SJCRH30 (cell line): ENCODE measurements at regions not wholly inside any gene's neighbourhood (a gene's known extent, or its start where the extent isn't known, plus 50 kb on each side); places are given as distances from the start of the nearest gene placed in this dataset.
A peak's percentile ranks its signal among the peaks of the same experiment; 100 is the strongest.

Source experiments
- DNase-seq, 2 experiments: peaks; one replicate each; pipeline ENCODE4 v3.0.0-alpha.2; 2015 to 2020
- H3K27ac ChIP-seq: fragments of 250-450 bp; sonication (Bioruptor Pico); 2 replicates; pipeline ENCODE4 v1.5.1; 2020; ENCODE audit warnings: mild to moderate bottlenecking, moderate library complexity
- H3K27me3 ChIP-seq: fragments of 250-450 bp; sonication (Bioruptor Pico); 2 replicates; pipeline ENCODE4 v1.5.1; 2020; ENCODE audit warnings: mild to moderate bottlenecking, moderate library complexity
- H3K36me3 ChIP-seq: fragments of 250-450 bp; sonication (Bioruptor Pico); 2 replicates; pipeline ENCODE4 v1.5.1; 2020; ENCODE audit warnings: mild to moderate bottlenecking, moderate library complexity
- H3K4me1 ChIP-seq: fragments of 250-450 bp; sonication (Bioruptor Pico); 2 replicates; pipeline ENCODE4 v1.5.1; 2020; ENCODE audit warnings: mild to moderate bottlenecking, moderate library complexity
- H3K4me3 ChIP-seq: fragments of 250-450 bp; sonication (Bioruptor Pico); 2 replicates; pipeline ENCODE4 v1.5.1; 2020; ENCODE audit warnings: mild to moderate bottlenecking, moderate library complexity
- H3K9me3 ChIP-seq: fragments of 250-450 bp; sonication (Bioruptor Pico); replicated peaks from 2 replicates; pipeline ENCODE4 v1.5.1; 2020; ENCODE audit warnings: mild to moderate bottlenecking, moderate library complexity

- Histone ChIP-seq H3K36me3 (no peaks in the 10 kb centered on the region), H3K27me3 (peaks cover 6% of the 10 kb centered on the region; the same call in 1 of the 2 replicates), H3K4me1 (no peaks in the 10 kb centered on the region), H3K4me3 (no peak overlapping the region), H3K27ac (no peak overlapping the region), H3K9me3 (no peaks in the 10 kb centered on the region)
- DNase-seq = no peak
Observed at GRCh38 chr4:14743601-14744000, 258.7 kb upstream of the CPEB2 start.

- no peaks in the 10 kb centered on the region for H3K36me3 ChIP-seq
- H3K27me3 ChIP-seq = peaks cover 6% of the 10 kb centered on the region; the same call in 1 of the 2 replicates
- no peak for DNase-seq
- no peak overlapping the region for H3K4me3 ChIP-seq
- no peaks in the 10 kb centered on the region for H3K4me1 ChIP-seq
- H3K27ac ChIP-seq = no peak overlapping the region
- no peaks in the 10 kb centered on the region for H3K9me3 ChIP-seq
Observed at GRCh38 chr4:14744346-14744745, 257.9 kb upstream of the CPEB2 start.

GRCh38 chr4:14749910-14750309, 252.4 kb upstream of the CPEB2 start:
- Histone ChIP-seq H3K27ac (no peak overlapping the region), H3K27me3 (no peaks in the 10 kb centered on the region), H3K9me3 (no peaks in the 10 kb centered on the region), H3K4me3 (no peak overlapping the region), H3K4me1 (no peaks in the 10 kb centered on the region), H3K36me3 (no peaks in the 10 kb centered on the region)
- DNase-seq = peak in 1 of 2 experiments; percentile 18

GRCh38 chr4:14752341-14753046, 249.8 kb upstream of the CPEB2 start:
- H3K4me1 ChIP-seq = no peaks in the 10 kb centered on the region
- H3K27ac ChIP-seq = no peak overlapping the region
- H3K4me3 ChIP-seq = no peak overlapping the region
- DNase-seq = no peak
- H3K27me3 ChIP-seq = no peaks in the 10 kb centered on the region
- H3K9me3 ChIP-seq = no peaks in the 10 kb centered on the region
- no peaks in the 10 kb centered on the region for H3K36me3 ChIP-seq

GRCh38 chr4:14767142-14767541, 235.1 kb upstream of the CPEB2 start:
- Histone ChIP-seq H3K4me3 (no peak overlapping the region), H3K27ac (no peak overlapping the region), H3K9me3 (no peaks in the 10 kb centered on the region), H3K36me3 (no peaks in the 10 kb centered on the region), H3K4me1 (no peaks in the 10 kb centered on the region), H3K27me3 (no peaks in the 10 kb centered on the region)
- DNase-seq = no peak

- no peak for DNase-seq
- no peaks in the 10 kb centered on the region for H3K9me3 ChIP-seq
- H3K4me1 ChIP-seq = no peaks in the 10 kb centered on the region
- H3K4me3 ChIP-seq = no peak overlapping the region
- no peak overlapping the region for H3K27ac ChIP-seq
- H3K27me3 ChIP-seq = no peaks in the 10 kb centered on the region
- H3K36me3 ChIP-seq = no peaks in the 10 kb centered on the region
Observed at GRCh38 chr4:14768449-14768848, 233.8 kb upstream of the CPEB2 start.

GRCh38 chr4:14769993-14770392, 232.3 kb upstream of the CPEB2 start:
- Histone ChIP-seq H3K27me3 (no peaks in the 10 kb centered on the region), H3K9me3 (no peaks in the 10 kb centered on the region), H3K4me1 (no peaks in the 10 kb centered on the region), H3K4me3 (no peak overlapping the region), H3K36me3 (no peaks in the 10 kb centered on the region), H3K27ac (no peak overlapping the region)
- DNase-seq = no peak

GRCh38 chr4:14771094-14771493, 231.2 kb upstream of the CPEB2 start:
- Histone ChIP-seq H3K4me1 (no peaks in the 10 kb centered on the region), H3K4me3 (no peak overlapping the region), H3K36me3 (no peaks in the 10 kb centered on the region), H3K27ac (no peak overlapping the region), H3K27me3 (no peaks in the 10 kb centered on the region), H3K9me3 (no peaks in the 10 kb centered on the region)
- no peak for DNase-seq

- no peak for DNase-seq
- Histone ChIP-seq H3K4me3 (no peak overlapping the region), H3K27me3 (no peaks in the 10 kb centered on the region), H3K4me1 (no peaks in the 10 kb centered on the region), H3K9me3 (no peaks in the 10 kb centered on the region), H3K27ac (no peak overlapping the region), H3K36me3 (no peaks in the 10 kb centered on the region)
Observed at GRCh38 chr4:14771504-14772175, 230.6 kb upstream of the CPEB2 start.

GRCh38 chr4:14772388-14772787, 229.9 kb upstream of the CPEB2 start:
- Histone ChIP-seq H3K27ac (no peak overlapping the region), H3K9me3 (no peaks in the 10 kb centered on the region), H3K27me3 (no peaks in the 10 kb centered on the region), H3K36me3 (no peaks in the 10 kb centered on the region), H3K4me3 (no peak overlapping the region), H3K4me1 (no peaks in the 10 kb centered on the region)
- no peak for DNase-seq

GRCh38 chr4:14783011-14783877, 219.0 kb upstream of the CPEB2 start:
- Histone ChIP-seq H3K4me1 (no peaks in the 10 kb centered on the region), H3K4me3 (no peak overlapping the region), H3K36me3 (no peaks in the 10 kb centered on the region), H3K27ac (no peak overlapping the region), H3K27me3 (no peaks in the 10 kb centered on the region), H3K9me3 (no peaks in the 10 kb centered on the region)
- peak in 1 of 2 experiments; percentile 7 for DNase-seq

- Histone ChIP-seq H3K27me3 (no peaks in the 10 kb centered on the region), H3K4me1 (no peaks in the 10 kb centered on the region), H3K9me3 (no peaks in the 10 kb centered on the region), H3K4me3 (no peak overlapping the region), H3K27ac (no peak overlapping the region), H3K36me3 (no peaks in the 10 kb centered on the region)
- DNase-seq = no peak
Observed at GRCh38 chr4:14787221-14787620, 215.1 kb upstream of the CPEB2 start.

- no peaks in the 10 kb centered on the region for H3K4me1 ChIP-seq
- no peaks in the 10 kb centered on the region for H3K27me3 ChIP-seq
- no peak overlapping the region for H3K4me3 ChIP-seq
- H3K27ac ChIP-seq = no peak overlapping the region
- H3K36me3 ChIP-seq = no peaks in the 10 kb centered on the region
- no peaks in the 10 kb centered on the region for H3K9me3 ChIP-seq
- DNase-seq = peak; percentile 33 to 50
Observed at GRCh38 chr4:14787894-14788293, 214.4 kb upstream of the CPEB2 start.

- H3K27ac ChIP-seq = no peak overlapping the region
- DNase-seq = no peak
- H3K4me3 ChIP-seq = no peak overlapping the region
- H3K27me3 ChIP-seq = no peaks in the 10 kb centered on the region
- no peaks in the 10 kb centered on the region for H3K4me1 ChIP-seq
- H3K9me3 ChIP-seq = no peaks in the 10 kb centered on the region
- no peaks in the 10 kb centered on the region for H3K36me3 ChIP-seq
Observed at GRCh38 chr4:14790494-14790893, 211.8 kb upstream of the CPEB2 start.

- Histone ChIP-seq H3K36me3 (no peaks in the 10 kb centered on the region), H3K27me3 (no peaks in the 10 kb centered on the region), H3K27ac (no peak overlapping the region), H3K4me1 (no peaks in the 10 kb centered on the region), H3K9me3 (no peaks in the 10 kb centered on the region), H3K4me3 (no peak overlapping the region)
- no peak for DNase-seq
Observed at GRCh38 chr4:14792702-14793227, 209.5 kb upstream of the CPEB2 start.
